PC-3 (cell line): ENCODE measurements at regions not wholly inside any gene's neighbourhood (a gene's known extent, or its start where the extent isn't known, plus 50 kb on each side); places are given as distances from the start of the nearest gene placed in this dataset.

Experiments used
- EZH2 ChIP-seq: fragments of 300-600 bp; sonication (generic); IDR thresholded peaks from one replicate; pipeline ENCODE4 v1.6.1; 2017; ENCODE audit warnings: antibody characterized with exemption, mild to moderate bottlenecking, low read length; ENCODE audit not compliant: unreplicated experiment
- TF ChIP-seq, protein P1 (sequence below): fragments of 300-600 bp; sonication (generic); conservative IDR thresholded peaks from 2 replicates; pipeline ENCODE4 v1.5.1; 2017; ENCODE audit warnings: antibody characterized with exemption, low read depth, mild to moderate bottlenecking, low read length

DNA sequence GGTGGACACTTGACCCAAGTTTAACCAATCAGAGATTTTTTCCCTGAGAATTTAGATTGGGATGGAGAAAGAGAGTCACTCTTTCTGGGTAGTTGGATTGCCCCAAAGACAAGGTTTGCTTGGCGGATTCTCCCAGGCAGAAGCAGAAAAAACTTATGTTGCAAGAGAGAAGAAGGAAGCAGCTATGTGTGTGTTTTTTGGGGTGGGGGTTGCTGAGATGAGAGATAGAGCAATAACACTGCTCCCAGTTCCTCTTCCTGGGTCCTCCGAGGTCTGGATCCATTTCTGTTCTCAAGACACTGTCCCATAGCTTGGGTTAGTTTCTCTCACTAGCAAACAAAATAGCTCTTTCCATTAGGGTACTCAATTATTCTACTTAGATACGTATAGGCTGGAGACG is 222.1 kb downstream of the STIM2 start:
- TF ChIP-seq, protein P1, sequence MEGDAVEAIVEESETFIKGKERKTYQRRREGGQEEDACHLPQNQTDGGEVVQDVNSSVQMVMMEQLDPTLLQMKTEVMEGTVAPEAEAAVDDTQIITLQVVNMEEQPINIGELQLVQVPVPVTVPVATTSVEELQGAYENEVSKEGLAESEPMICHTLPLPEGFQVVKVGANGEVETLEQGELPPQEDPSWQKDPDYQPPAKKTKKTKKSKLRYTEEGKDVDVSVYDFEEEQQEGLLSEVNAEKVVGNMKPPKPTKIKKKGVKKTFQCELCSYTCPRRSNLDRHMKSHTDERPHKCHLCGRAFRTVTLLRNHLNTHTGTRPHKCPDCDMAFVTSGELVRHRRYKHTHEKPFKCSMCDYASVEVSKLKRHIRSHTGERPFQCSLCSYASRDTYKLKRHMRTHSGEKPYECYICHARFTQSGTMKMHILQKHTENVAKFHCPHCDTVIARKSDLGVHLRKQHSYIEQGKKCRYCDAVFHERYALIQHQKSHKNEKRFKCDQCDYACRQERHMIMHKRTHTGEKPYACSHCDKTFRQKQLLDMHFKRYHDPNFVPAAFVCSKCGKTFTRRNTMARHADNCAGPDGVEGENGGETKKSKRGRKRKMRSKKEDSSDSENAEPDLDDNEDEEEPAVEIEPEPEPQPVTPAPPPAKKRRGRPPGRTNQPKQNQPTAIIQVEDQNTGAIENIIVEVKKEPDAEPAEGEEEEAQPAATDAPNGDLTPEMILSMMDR = no peak
- no peak for TF ChIP-seq EZH2
